HEK293 (cell line): ENCODE measurements at regions not wholly inside any gene's neighbourhood (a gene's known extent, or its start where the extent isn't known, plus 50 kb on each side); places are given as distances from the start of the nearest gene placed in this dataset.

Source experiments
- CTCF ChIA-PET: fragments of 350-600 bp; formaldehyde crosslinking; extraction: SDS; loops from one replicate; lab custom pipeline; 2021; ENCODE audit warnings: antibody characterized with exemption; lab: Yijun Ruan, JAX
- POLR2A ChIA-PET: fragments of 300-600 bp; formaldehyde crosslinking; extraction: SDS; loops from one replicate; lab custom pipeline; 2020; ENCODE audit warnings: antibody characterized with exemption, inconsistent platforms; lab: Yijun Ruan, JAX
- H3K27ac ChIP-seq: fragments of 200-500 bp; sonication (Bioruptor generic); 2 replicates; pipeline ENCODE4 v1.5.1; 2014; ENCODE audit warnings: low read depth, low read length, control low read depth, inconsistent platforms; ENCODE audit errors: extremely low read depth
- H3K36me3 ChIP-seq, 2 experiments: fragments of 200-500 bp in 1 of 2; sonication (Bioruptor generic) in 1 of 2; 1 replicate in 1 of 2; 2 replicates in 1 of 2; pipeline ENCODE4 v1.5.1; 2014 to 2017; ENCODE audit warnings: inconsistent platforms in 2 of 2, low read length in 2 of 2; ENCODE audit not compliant: control insufficient read depth in 2 of 2, insufficient read depth in 1 of 2
- H3K4me1 ChIP-seq: fragments of 200-500 bp; sonication (Bioruptor generic); 2 replicates; pipeline ENCODE4 v1.5.1; 2014; ENCODE audit warnings: mild to moderate bottlenecking, low read length, inconsistent platforms; ENCODE audit not compliant: control insufficient read depth, insufficient read depth
- H3K4me3 ChIP-seq: 2 replicates; pipeline ENCODE4 v1.5.1; 2011; ENCODE audit warnings: low read depth, mild to moderate bottlenecking, control low read depth, low read length, moderate library complexity
- H3K9me3 ChIP-seq: fragments of 200-500 bp; sonication (Bioruptor generic); 2 replicates; pipeline ENCODE4 v1.5.1; 2014; ENCODE audit warnings: low read depth, low read length, inconsistent platforms; ENCODE audit not compliant: control insufficient read depth, insufficient read depth
- KLF1 ChIP-seq: fragments of 450-650 bp; formaldehyde crosslinking; IDR thresholded peaks from 2 replicates; pipeline ENCODE4 v1.5.1; 2016; ENCODE audit warnings: missing biosample characterization, missing genetic modification characterization
- RBAK ChIP-seq: fragments of 450-650 bp; formaldehyde crosslinking; IDR thresholded peaks from 2 replicates; pipeline ENCODE4 v1.5.1; 2016; ENCODE audit warnings: missing biosample characterization, missing genetic modification characterization
- WT1 ChIP-seq: fragments of 450-650 bp; formaldehyde crosslinking; IDR thresholded peaks from 2 replicates; pipeline ENCODE4 v1.5.1; 2016; ENCODE audit warnings: missing biosample characterization, missing genetic modification characterization
- ZBTB21 ChIP-seq: fragments of 450-650 bp; formaldehyde crosslinking; IDR thresholded peaks from 2 replicates; pipeline ENCODE4 v1.5.1; 2017; ENCODE audit warnings: missing biosample characterization, missing genetic modification characterization
- ZBTB8A ChIP-seq: fragments of 450-650 bp; formaldehyde crosslinking; IDR thresholded peaks from 2 replicates; pipeline ENCODE4 v1.5.1; 2016; ENCODE audit warnings: missing biosample characterization, missing genetic modification characterization
- ZNF140 ChIP-seq: fragments of 450-650 bp; formaldehyde crosslinking; IDR thresholded peaks from 2 replicates; pipeline ENCODE4 v1.5.1; 2016; ENCODE audit warnings: missing biosample characterization, missing genetic modification characterization
- ZNF175 ChIP-seq: fragments of 450-650 bp; formaldehyde crosslinking; IDR thresholded peaks from 2 replicates; pipeline ENCODE4 v1.5.1; 2016; ENCODE audit warnings: missing biosample characterization, missing genetic modification characterization
- ZNF221 ChIP-seq: fragments of 450-650 bp; formaldehyde crosslinking; IDR thresholded peaks from 2 replicates; pipeline ENCODE4 v1.5.1; 2017; ENCODE audit warnings: missing biosample characterization, missing genetic modification characterization, borderline replicate concordance
- ZNF274 ChIP-seq, 2 experiments: fragments of 200-500 bp in 1 of 2; fragments of 450-650 bp in 1 of 2; sonication (Bioruptor generic) in 1 of 2; formaldehyde crosslinking in 1 of 2; IDR thresholded peaks; 2 replicates each; pipeline versions ENCODE4 v1.5.1 to v1.6.1; 2014 to 2016; ENCODE audit warnings: borderline replicate concordance in 1 of 2, inconsistent platforms in 1 of 2, low read length in 1 of 2, missing biosample characterization in 1 of 2, missing genetic modification characterization in 1 of 2
- ZNF335 ChIP-seq: fragments of 450-650 bp; formaldehyde crosslinking; conservative IDR thresholded peaks from 2 replicates; pipeline ENCODE4 v1.5.1; 2016; ENCODE audit warnings: missing biosample characterization, missing genetic modification characterization
- ZNF350 ChIP-seq: fragments of 450-650 bp; formaldehyde crosslinking; IDR thresholded peaks from 2 replicates; pipeline ENCODE4 v1.5.0; 2017; ENCODE audit warnings: missing biosample characterization, mild to moderate bottlenecking, missing genetic modification characterization
- ZNF354C ChIP-seq: fragments of 450-650 bp; formaldehyde crosslinking; IDR thresholded peaks from 2 replicates; pipeline ENCODE4 v1.5.1; 2016; ENCODE audit warnings: missing biosample characterization, missing genetic modification characterization, low read depth, borderline replicate concordance
- ZNF37A ChIP-seq: fragments of 450-650 bp; IDR thresholded peaks from 2 replicates; pipeline ENCODE4 v1.5.1; 2018; ENCODE audit warnings: missing biosample characterization, missing genetic modification characterization
- ZNF423 ChIP-seq: fragments of 450-650 bp; formaldehyde crosslinking; IDR thresholded peaks from 2 replicates; pipeline ENCODE4 v1.5.1; 2016; ENCODE audit warnings: missing biosample characterization, missing genetic modification characterization
- ZNF48 ChIP-seq: fragments of 450-650 bp; formaldehyde crosslinking; IDR thresholded peaks from 2 replicates; pipeline ENCODE4 v1.5.1; 2016; ENCODE audit warnings: missing biosample characterization, missing genetic modification characterization
- ZNF501 ChIP-seq: fragments of 450-650 bp; formaldehyde crosslinking; IDR thresholded peaks from 2 replicates; pipeline ENCODE4 v1.5.1; 2016; ENCODE audit warnings: missing biosample characterization, missing genetic modification characterization
- ZNF544 ChIP-seq: fragments of 450-650 bp; formaldehyde crosslinking; IDR thresholded peaks from 2 replicates; pipeline ENCODE4 v1.5.0; 2017; ENCODE audit warnings: missing biosample characterization, missing genetic modification characterization
- ZNF549 ChIP-seq: fragments of 450-650 bp; IDR thresholded peaks from 2 replicates; pipeline ENCODE4 v1.5.1; 2018; ENCODE audit warnings: missing biosample characterization, missing genetic modification characterization, mild to moderate bottlenecking, inconsistent platforms, moderate library complexity
- ZNF670 ChIP-seq: fragments of 450-650 bp; formaldehyde crosslinking; IDR thresholded peaks from 2 replicates; pipeline ENCODE4 v1.5.1; 2016; ENCODE audit warnings: missing biosample characterization, missing genetic modification characterization, low read depth
- ZNF677 ChIP-seq: fragments of 450-650 bp; IDR thresholded peaks from 2 replicates; pipeline ENCODE4 v1.5.0; 2018; ENCODE audit warnings: missing biosample characterization, mild to moderate bottlenecking, missing genetic modification characterization, moderate library complexity
- ZNF704 ChIP-seq: fragments of 450-650 bp; formaldehyde crosslinking; IDR thresholded peaks from 2 replicates; pipeline ENCODE4 v1.5.1; 2016; ENCODE audit warnings: missing biosample characterization, missing genetic modification characterization
- ZSCAN5A ChIP-seq: fragments of 450-650 bp; formaldehyde crosslinking; IDR thresholded peaks from 2 replicates; pipeline ENCODE4 v1.5.1; 2016; ENCODE audit warnings: missing biosample characterization, missing genetic modification characterization
- TF ChIP-seq, protein P1 (sequence below): fragments of 450-650 bp; formaldehyde crosslinking; IDR thresholded peaks from 2 replicates; pipeline ENCODE4 v1.5.1; 2016; ENCODE audit warnings: missing biosample characterization, missing genetic modification characterization, low read depth
- TF ChIP-seq, protein P2 (sequence below): fragments of 450-650 bp; formaldehyde crosslinking; IDR thresholded peaks from 2 replicates; pipeline ENCODE4; 2016; ENCODE audit warnings: missing biosample characterization, missing genetic modification characterization
- TF ChIP-seq, protein P3 (sequence below): fragments of 450-650 bp; formaldehyde crosslinking; IDR thresholded peaks from 2 replicates; pipeline ENCODE4 v1.5.1; 2016; ENCODE audit warnings: missing biosample characterization, missing genetic modification characterization, low read depth
- TF ChIP-seq, protein P4 (sequence below): fragments of 450-650 bp; formaldehyde crosslinking; IDR thresholded peaks from 2 replicates; pipeline ENCODE4 v1.5.1; 2016; ENCODE audit warnings: missing biosample characterization, missing genetic modification characterization

DNA sequence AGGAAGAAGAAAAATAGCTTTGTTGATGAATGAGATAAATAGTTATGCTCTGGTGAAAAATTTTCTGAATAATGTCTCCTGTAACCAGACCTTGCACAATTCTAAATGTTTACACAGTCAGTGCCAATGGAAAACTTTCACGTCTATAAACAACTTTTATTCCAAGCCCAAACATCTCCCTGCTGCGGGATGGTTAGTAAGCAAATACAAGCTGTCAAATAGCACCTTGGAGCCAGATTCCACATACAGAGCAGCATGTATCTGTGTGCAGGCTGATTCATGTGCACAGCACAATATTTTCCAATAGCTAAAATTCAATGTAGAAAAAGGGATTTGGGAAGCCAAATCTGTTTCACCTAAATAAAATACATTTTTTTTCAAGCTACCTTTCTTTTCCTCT lies 813.3 kb downstream of the HACE1 start:
- CTCF ChIA-PET, result no interaction called here
- TF ChIP-seq ZNF549, result no peak
- TF ChIP-seq ZBTB8A, result no peak
- no peak for TF ChIP-seq ZNF354C (tag by site-specific recombination)
- TF ChIP-seq ZSCAN5A (tag by site-specific recombination), result no peak
- TF ChIP-seq, protein P1, sequence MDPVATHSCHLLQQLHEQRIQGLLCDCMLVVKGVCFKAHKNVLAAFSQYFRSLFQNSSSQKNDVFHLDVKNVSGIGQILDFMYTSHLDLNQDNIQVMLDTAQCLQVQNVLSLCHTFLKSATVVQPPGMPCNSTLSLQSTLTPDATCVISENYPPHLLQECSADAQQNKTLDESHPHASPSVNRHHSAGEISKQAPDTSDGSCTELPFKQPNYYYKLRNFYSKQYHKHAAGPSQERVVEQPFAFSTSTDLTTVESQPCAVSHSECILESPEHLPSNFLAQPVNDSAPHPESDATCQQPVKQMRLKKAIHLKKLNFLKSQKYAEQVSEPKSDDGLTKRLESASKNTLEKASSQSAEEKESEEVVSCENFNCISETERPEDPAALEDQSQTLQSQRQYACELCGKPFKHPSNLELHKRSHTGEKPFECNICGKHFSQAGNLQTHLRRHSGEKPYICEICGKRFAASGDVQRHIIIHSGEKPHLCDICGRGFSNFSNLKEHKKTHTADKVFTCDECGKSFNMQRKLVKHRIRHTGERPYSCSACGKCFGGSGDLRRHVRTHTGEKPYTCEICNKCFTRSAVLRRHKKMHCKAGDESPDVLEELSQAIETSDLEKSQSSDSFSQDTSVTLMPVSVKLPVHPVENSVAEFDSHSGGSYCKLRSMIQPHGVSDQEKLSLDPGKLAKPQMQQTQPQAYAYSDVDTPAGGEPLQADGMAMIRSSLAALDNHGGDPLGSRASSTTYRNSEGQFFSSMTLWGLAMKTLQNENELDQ (tag by site-specific recombination), result no peak
- no peak for TF ChIP-seq ZNF221 (tag by site-specific recombination)
- TF ChIP-seq ZNF175 (tag by site-specific recombination), result no peak
- TF ChIP-seq ZNF274 (IDR thresholded peaks at IDR 0.05; ENCODE audit: low read length), result no peak
- no peak for TF ChIP-seq ZNF274 (tag by site-specific recombination; IDR thresholded peaks at IDR 0.05; ENCODE audit: borderline replicate concordance)
- no peak for TF ChIP-seq ZNF704 (tag by site-specific recombination)
- TF ChIP-seq RBAK (tag by site-specific recombination), result no peak
- TF ChIP-seq ZNF37A (tag by site-specific recombination), result no peak
- TF ChIP-seq, protein P2, sequence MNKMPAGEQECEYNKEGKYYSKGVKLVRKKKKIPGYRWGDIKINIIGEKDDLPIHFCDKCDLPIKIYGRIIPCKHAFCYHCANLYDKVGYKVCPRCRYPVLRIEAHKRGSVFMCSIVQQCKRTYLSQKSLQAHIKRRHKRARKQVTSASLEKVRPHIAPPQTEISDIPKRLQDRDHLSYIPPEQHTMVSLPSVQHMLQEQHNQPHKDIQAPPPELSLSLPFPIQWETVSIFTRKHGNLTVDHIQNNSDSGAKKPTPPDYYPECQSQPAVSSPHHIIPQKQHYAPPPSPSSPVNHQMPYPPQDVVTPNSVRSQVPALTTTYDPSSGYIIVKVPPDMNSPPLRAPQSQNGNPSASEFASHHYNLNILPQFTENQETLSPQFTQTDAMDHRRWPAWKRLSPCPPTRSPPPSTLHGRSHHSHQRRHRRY (tag by site-specific recombination), result no peak
- H3K4me1 ChIP-seq, result no peaks in the 10 kb centered on the region
- no peaks in the 10 kb centered on the region for H3K9me3 ChIP-seq
- H3K27ac ChIP-seq, result no peak overlapping the region
- H3K4me3 ChIP-seq, result no peak overlapping the region
- H3K36me3 ChIP-seq, result no peaks in the 10 kb centered on the region
- POLR2A ChIA-PET, result no interaction called here

DNA sequence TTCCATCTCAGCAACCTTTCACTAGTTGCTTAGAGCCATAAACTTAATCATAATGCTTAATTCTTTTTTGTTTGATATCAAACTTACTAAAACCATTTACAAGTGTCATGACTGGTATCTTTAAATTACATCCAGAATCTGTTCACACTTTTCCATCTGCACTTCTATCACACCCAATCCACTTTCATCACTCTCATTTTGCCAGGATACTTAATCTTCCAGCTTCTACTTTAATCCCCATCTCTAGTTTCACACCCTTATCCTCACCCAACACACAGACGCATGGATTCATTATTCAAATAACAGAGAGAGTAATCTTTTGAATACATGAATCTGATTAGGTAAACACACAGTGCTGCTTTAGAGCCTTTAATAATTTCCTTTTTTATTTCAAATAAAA lies 828.4 kb downstream of the HACE1 start:
- H3K4me1 ChIP-seq, result no peaks in the 10 kb centered on the region
- H3K4me3 ChIP-seq, result no peak overlapping the region
- no peaks in the 10 kb centered on the region for H3K9me3 ChIP-seq
- ChIA-PET CTCF (no interaction called here), POLR2A (no interaction called here)
- H3K36me3 ChIP-seq, result no peaks in the 10 kb centered on the region
- H3K27ac ChIP-seq, result no peak overlapping the region
- no peak for TF ChIP-seq ZNF544 (tag by site-specific recombination)
- TF ChIP-seq ZBTB21 (tag by site-specific recombination), result no peak
- TF ChIP-seq WT1 (tag by site-specific recombination), result no peak
- TF ChIP-seq ZNF140, result no peak
- TF ChIP-seq ZNF48, result no peak
- TF ChIP-seq, protein P3, sequence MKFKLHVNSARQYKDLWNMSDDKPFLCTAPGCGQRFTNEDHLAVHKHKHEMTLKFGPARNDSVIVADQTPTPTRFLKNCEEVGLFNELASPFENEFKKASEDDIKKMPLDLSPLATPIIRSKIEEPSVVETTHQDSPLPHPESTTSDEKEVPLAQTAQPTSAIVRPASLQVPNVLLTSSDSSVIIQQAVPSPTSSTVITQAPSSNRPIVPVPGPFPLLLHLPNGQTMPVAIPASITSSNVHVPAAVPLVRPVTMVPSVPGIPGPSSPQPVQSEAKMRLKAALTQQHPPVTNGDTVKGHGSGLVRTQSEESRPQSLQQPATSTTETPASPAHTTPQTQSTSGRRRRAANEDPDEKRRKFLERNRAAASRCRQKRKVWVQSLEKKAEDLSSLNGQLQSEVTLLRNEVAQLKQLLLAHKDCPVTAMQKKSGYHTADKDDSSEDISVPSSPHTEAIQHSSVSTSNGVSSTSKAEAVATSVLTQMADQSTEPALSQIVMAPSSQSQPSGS (tag by site-specific recombination), result no peak
- TF ChIP-seq ZNF423, result no peak
- TF ChIP-seq, protein P4, sequence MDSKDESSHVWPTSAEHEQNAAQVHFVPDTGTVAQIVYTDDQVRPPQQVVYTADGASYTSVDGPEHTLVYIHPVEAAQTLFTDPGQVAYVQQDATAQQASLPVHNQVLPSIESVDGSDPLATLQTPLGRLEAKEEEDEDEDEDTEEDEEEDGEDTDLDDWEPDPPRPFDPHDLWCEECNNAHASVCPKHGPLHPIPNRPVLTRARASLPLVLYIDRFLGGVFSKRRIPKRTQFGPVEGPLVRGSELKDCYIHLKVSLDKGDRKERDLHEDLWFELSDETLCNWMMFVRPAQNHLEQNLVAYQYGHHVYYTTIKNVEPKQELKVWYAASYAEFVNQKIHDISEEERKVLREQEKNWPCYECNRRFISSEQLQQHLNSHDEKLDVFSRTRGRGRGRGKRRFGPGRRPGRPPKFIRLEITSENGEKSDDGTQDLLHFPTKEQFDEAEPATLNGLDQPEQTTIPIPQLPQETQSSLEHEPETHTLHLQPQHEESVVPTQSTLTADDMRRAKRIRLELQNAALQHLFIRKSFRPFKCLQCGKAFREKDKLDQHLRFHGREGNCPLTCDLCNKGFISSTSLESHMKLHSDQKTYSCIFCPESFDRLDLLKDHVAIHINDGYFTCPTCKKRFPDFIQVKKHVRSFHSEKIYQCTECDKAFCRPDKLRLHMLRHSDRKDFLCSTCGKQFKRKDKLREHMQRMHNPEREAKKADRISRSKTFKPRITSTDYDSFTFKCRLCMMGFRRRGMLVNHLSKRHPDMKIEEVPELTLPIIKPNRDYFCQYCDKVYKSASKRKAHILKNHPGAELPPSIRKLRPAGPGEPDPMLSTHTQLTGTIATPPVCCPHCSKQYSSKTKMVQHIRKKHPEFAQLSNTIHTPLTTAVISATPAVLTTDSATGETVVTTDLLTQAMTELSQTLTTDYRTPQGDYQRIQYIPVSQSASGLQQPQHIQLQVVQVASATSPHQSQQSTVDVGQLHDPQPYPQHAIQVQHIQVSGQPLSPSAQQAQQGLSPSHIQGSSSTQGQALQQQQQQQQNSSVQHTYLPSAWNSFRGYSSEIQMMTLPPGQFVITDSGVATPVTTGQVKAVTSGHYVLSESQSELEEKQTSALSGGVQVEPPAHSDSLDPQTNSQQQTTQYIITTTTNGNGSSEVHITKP (tag by site-specific recombination), result no peak
- no peak for TF ChIP-seq ZNF677 (tag by site-specific recombination)
- TF ChIP-seq ZNF501 (tag by site-specific recombination), result no peak
- TF ChIP-seq ZNF335, result no peak
- TF ChIP-seq KLF1 (tag by site-specific recombination), result no peak
- no peak for TF ChIP-seq ZNF350 (tag by site-specific recombination)
- TF ChIP-seq ZNF670, result no peak
